Stimulated activated naive CD8-positive, alpha-beta T cell treated with anti-CD3 and anti-CD28 coated beads, Interleukin-15, Interleukin-2, amounts not matched to agents 100 U/mL and 50 U/mL, for 24 hours (primary cell): ENCODE measurements at regions not wholly inside any gene's neighbourhood (a gene's known extent, or its start where the extent isn't known, plus 50 kb on each side); places are given as distances from the start of the nearest gene placed in this dataset.

Experiments
- ATAC-seq: fragments of 150-1000 bp; cut with Tn5 transposase; one replicate; pipeline ENCODE4 v1.10.0; 2021
- DNase-seq: peaks from one replicate; pipeline ENCODE4 v3.0.0; 2021

- DNase-seq (no peak), ATAC-seq (no peak)
Measured at GRCh38 chr21:16838331-16838730, 674.5 kb upstream of the CXADR start.

- no peak for ATAC-seq
Measured at GRCh38 chr21:16840538-16840937, 672.3 kb upstream of the CXADR start.

GRCh38 chr21:16841975-16842695 is 670.7 kb upstream of the CXADR start:
- no peak for ATAC-seq
- DNase-seq: no peak

More at GRCh38 chr21:16840538-16840937, 672.3 kb upstream of the CXADR start:
- DNase-seq: no peak

GRCh38 chr21:16842696-16843035 is 670.2 kb upstream of the CXADR start:
- DNase-seq (no peak), ATAC-seq (no peak)

GRCh38 chr21:16847211-16847610 is 665.6 kb upstream of the CXADR start:
- no peak for ATAC-seq
- DNase-seq: no peak

- ATAC-seq: no peak
- no peak for DNase-seq
Measured at GRCh38 chr21:16851054-16851453, 661.8 kb upstream of the CXADR start.

- no peak for DNase-seq
- ATAC-seq: no peak
Measured at GRCh38 chr21:16855164-16855667, 657.6 kb upstream of the CXADR start.

GRCh38 chr21:16863362-16863905 is 649.4 kb upstream of the CXADR start:
- DNase-seq (no peak), ATAC-seq (no peak)

- ATAC-seq: no peak
- DNase-seq: no peak
Measured at GRCh38 chr21:16863908-16864307, 648.9 kb upstream of the CXADR start.

GRCh38 chr21:16865632-16866031 is 647.2 kb upstream of the CXADR start:
- ATAC-seq: no peak
- no peak for DNase-seq

GRCh38 chr21:16866851-16867250 is 646.0 kb upstream of the CXADR start:
- ATAC-seq (no peak), DNase-seq (no peak)

- ATAC-seq: no peak
- DNase-seq: no peak
Measured at GRCh38 chr21:16870103-16870502, 642.7 kb upstream of the CXADR start.

- DNase-seq: no peak
- ATAC-seq: no peak
Measured at GRCh38 chr21:16872616-16873015, 640.2 kb upstream of the CXADR start.

- no peak for ATAC-seq
- no peak for DNase-seq
Measured at GRCh38 chr21:16873176-16873575, 639.7 kb upstream of the CXADR start.

- no peak for DNase-seq
- no peak for ATAC-seq
Measured at GRCh38 chr21:16873596-16873995, 639.2 kb upstream of the CXADR start.

- ATAC-seq (no peak), DNase-seq (no peak)
Measured at GRCh38 chr21:16879479-16879878, 633.4 kb upstream of the CXADR start.

GRCh38 chr21:16891821-16892220 is 621.0 kb upstream of the CXADR start:
- no peak for DNase-seq

GRCh38 chr21:16900685-16901084 is 612.2 kb upstream of the CXADR start:
- ATAC-seq (no peak), DNase-seq (no peak)

More at GRCh38 chr21:16891821-16892220, 621.0 kb upstream of the CXADR start:
- ATAC-seq: no peak

GRCh38 chr21:16908077-16908476 is 604.8 kb upstream of the CXADR start:
- DNase-seq: no peak
- no peak for ATAC-seq

- ATAC-seq (no peak), DNase-seq (no peak)
Measured at GRCh38 chr21:16910435-16911165, 602.2 kb upstream of the CXADR start.

GRCh38 chr21:16911166-16911607 is 601.7 kb upstream of the CXADR start:
- DNase-seq (no peak), ATAC-seq (no peak)

- ATAC-seq: no peak
- DNase-seq: no peak
Measured at GRCh38 chr21:16912075-16912474, 600.8 kb upstream of the CXADR start.

- ATAC-seq (no peak), DNase-seq (no peak)
Measured at GRCh38 chr21:16913010-16913409, 599.8 kb upstream of the CXADR start.
